Sigmoid colon (tissue), 4 donors: ENCODE measurements at regions not wholly inside any gene's neighbourhood (a gene's known extent, or its start where the extent isn't known, plus 50 kb on each side); places are given as distances from the start of the nearest gene placed in this dataset.

Experiments
- EP300 ChIP-seq, 4 donors: sonication (generic); formaldehyde crosslinking; IDR thresholded peaks; one replicate each; pipeline ENCODE4 v1.6.1; 2017; ENCODE audit warnings: antibody characterized with exemption in 4 of 4
- POLR2AphosphoS5 ChIP-seq, 4 donors: sonication (generic); formaldehyde crosslinking; IDR thresholded peaks; one replicate each; pipeline ENCODE4 v1.6.1; 2017; ENCODE audit warnings: antibody characterized with exemption in 4 of 4
- TF ChIP-seq, protein P1 (sequence below), 4 experiments: fragments of 450-650 bp in 3 of 4; fragments of 200-600 bp in 1 of 4; IDR thresholded peaks; one replicate each; pipeline ENCODE4 v1.5.1; 2016 to 2019; ENCODE audit warnings: antibody characterized with exemption in 4 of 4, mild to moderate bottlenecking in 3 of 4, moderate library complexity in 2 of 4

DNA sequence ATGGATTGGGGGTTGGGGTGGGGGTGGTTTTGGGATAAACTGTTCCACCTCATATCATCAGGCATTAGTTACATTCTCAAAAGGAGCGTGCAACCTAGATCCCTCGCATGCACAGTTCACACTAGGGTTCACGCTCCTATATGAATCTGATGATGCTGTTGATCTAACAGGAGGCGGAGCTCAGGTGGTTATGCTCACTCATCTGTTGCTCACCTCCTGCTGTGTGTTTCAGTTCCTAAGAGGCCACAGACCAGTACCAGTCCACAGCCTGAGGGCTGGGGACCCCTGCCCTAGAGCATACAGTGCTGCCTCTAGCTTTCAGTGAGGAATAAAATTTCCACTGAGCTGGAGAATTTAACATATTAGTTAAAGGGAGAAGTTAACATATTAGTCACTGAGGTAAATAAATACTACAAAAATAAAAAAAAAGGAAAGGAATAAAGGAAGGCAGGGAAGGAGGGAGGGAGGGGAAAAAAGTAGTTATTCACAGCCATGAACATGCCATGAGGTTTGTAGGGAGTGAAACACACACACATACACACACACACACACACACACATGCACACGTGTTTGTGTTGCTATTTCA, 612.7 kb upstream of the TBX3 start:
- TF ChIP-seq, protein P1, sequence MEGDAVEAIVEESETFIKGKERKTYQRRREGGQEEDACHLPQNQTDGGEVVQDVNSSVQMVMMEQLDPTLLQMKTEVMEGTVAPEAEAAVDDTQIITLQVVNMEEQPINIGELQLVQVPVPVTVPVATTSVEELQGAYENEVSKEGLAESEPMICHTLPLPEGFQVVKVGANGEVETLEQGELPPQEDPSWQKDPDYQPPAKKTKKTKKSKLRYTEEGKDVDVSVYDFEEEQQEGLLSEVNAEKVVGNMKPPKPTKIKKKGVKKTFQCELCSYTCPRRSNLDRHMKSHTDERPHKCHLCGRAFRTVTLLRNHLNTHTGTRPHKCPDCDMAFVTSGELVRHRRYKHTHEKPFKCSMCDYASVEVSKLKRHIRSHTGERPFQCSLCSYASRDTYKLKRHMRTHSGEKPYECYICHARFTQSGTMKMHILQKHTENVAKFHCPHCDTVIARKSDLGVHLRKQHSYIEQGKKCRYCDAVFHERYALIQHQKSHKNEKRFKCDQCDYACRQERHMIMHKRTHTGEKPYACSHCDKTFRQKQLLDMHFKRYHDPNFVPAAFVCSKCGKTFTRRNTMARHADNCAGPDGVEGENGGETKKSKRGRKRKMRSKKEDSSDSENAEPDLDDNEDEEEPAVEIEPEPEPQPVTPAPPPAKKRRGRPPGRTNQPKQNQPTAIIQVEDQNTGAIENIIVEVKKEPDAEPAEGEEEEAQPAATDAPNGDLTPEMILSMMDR (IDR thresholded peaks at IDR 0.05) = no peak
- TF ChIP-seq POLR2AphosphoS5 (IDR thresholded peaks at IDR 0.05) (no peak), EP300 (IDR thresholded peaks at IDR 0.05) (no peak)
